HEK293 (cell line): ENCODE measurements at regions not wholly inside any gene's neighbourhood (a gene's known extent, or its start where the extent isn't known, plus 50 kb on each side); places are given as distances from the start of the nearest gene placed in this dataset.
A peak's percentile ranks its signal among the peaks of the same experiment; 100 is the strongest.

Experiments used
- CTCF ChIA-PET: fragments of 350-600 bp; formaldehyde crosslinking; extraction: SDS; loops from one replicate; lab custom pipeline; 2021; ENCODE audit warnings: antibody characterized with exemption; lab: Yijun Ruan, JAX
- POLR2A ChIA-PET: fragments of 300-600 bp; formaldehyde crosslinking; extraction: SDS; loops from one replicate; lab custom pipeline; 2020; ENCODE audit warnings: antibody characterized with exemption, inconsistent platforms; lab: Yijun Ruan, JAX
- H3K27ac ChIP-seq: fragments of 200-500 bp; sonication (Bioruptor generic); 2 replicates; pipeline ENCODE4 v1.5.1; 2014; ENCODE audit warnings: low read depth, low read length, control low read depth, inconsistent platforms; ENCODE audit errors: extremely low read depth
- H3K36me3 ChIP-seq, 2 experiments: fragments of 200-500 bp in 1 of 2; sonication (Bioruptor generic) in 1 of 2; 1 replicate in 1 of 2; 2 replicates in 1 of 2; pipeline ENCODE4 v1.5.1; 2014 to 2017; ENCODE audit warnings: inconsistent platforms in 2 of 2, low read length in 2 of 2; ENCODE audit not compliant: control insufficient read depth in 2 of 2, insufficient read depth in 1 of 2
- H3K4me1 ChIP-seq: fragments of 200-500 bp; sonication (Bioruptor generic); 2 replicates; pipeline ENCODE4 v1.5.1; 2014; ENCODE audit warnings: mild to moderate bottlenecking, low read length, inconsistent platforms; ENCODE audit not compliant: control insufficient read depth, insufficient read depth
- H3K4me3 ChIP-seq: 2 replicates; pipeline ENCODE4 v1.5.1; 2011; ENCODE audit warnings: low read depth, mild to moderate bottlenecking, control low read depth, low read length, moderate library complexity
- H3K9me3 ChIP-seq: fragments of 200-500 bp; sonication (Bioruptor generic); 2 replicates; pipeline ENCODE4 v1.5.1; 2014; ENCODE audit warnings: low read depth, low read length, inconsistent platforms; ENCODE audit not compliant: control insufficient read depth, insufficient read depth
- PRDM10 ChIP-seq: fragments of 450-650 bp; formaldehyde crosslinking; IDR thresholded peaks from 2 replicates; pipeline ENCODE4 v1.5.1; 2016; ENCODE audit warnings: missing biosample characterization, missing genetic modification characterization
- PRDM2 ChIP-seq: fragments of 450-650 bp; formaldehyde crosslinking; IDR thresholded peaks from 2 replicates; pipeline ENCODE4 v1.5.1; 2016; ENCODE audit warnings: missing biosample characterization, missing genetic modification characterization, borderline replicate concordance
- ZBTB20 ChIP-seq: fragments of 450-650 bp; formaldehyde crosslinking; IDR thresholded peaks from 2 replicates; pipeline ENCODE4 v1.5.1; 2016; ENCODE audit warnings: missing biosample characterization, missing genetic modification characterization
- ZBTB26 ChIP-seq: fragments of 450-650 bp; formaldehyde crosslinking; optimal IDR thresholded peaks from 2 replicates; pipeline ENCODE3; 2016; ENCODE audit warnings: missing biosample characterization, mild to moderate bottlenecking, missing genetic modification characterization
- ZBTB8A ChIP-seq: fragments of 450-650 bp; formaldehyde crosslinking; IDR thresholded peaks from 2 replicates; pipeline ENCODE4 v1.5.1; 2016; ENCODE audit warnings: missing biosample characterization, missing genetic modification characterization
- ZNF157 ChIP-seq: fragments of 450-650 bp; formaldehyde crosslinking; IDR thresholded peaks from 2 replicates; pipeline ENCODE4 v1.5.1; 2016; ENCODE audit warnings: missing biosample characterization, missing genetic modification characterization
- ZNF221 ChIP-seq: fragments of 450-650 bp; formaldehyde crosslinking; IDR thresholded peaks from 2 replicates; pipeline ENCODE4 v1.5.1; 2017; ENCODE audit warnings: missing biosample characterization, missing genetic modification characterization, borderline replicate concordance
- ZNF24 ChIP-seq: fragments of 450-650 bp; formaldehyde crosslinking; IDR thresholded peaks from 2 replicates; pipeline ENCODE4 v1.5.1; 2016; ENCODE audit warnings: missing biosample characterization, missing genetic modification characterization
- ZNF274 ChIP-seq, 2 experiments: fragments of 200-500 bp in 1 of 2; fragments of 450-650 bp in 1 of 2; sonication (Bioruptor generic) in 1 of 2; formaldehyde crosslinking in 1 of 2; IDR thresholded peaks; 2 replicates each; pipeline versions ENCODE4 v1.5.1 to v1.6.1; 2014 to 2016; ENCODE audit warnings: borderline replicate concordance in 1 of 2, inconsistent platforms in 1 of 2, low read length in 1 of 2, missing biosample characterization in 1 of 2, missing genetic modification characterization in 1 of 2
- ZNF335 ChIP-seq: fragments of 450-650 bp; formaldehyde crosslinking; conservative IDR thresholded peaks from 2 replicates; pipeline ENCODE4 v1.5.1; 2016; ENCODE audit warnings: missing biosample characterization, missing genetic modification characterization
- ZNF341 ChIP-seq: fragments of 450-650 bp; formaldehyde crosslinking; IDR thresholded peaks from 2 replicates; pipeline ENCODE4; 2016; ENCODE audit warnings: low read depth, missing biosample characterization, missing genetic modification characterization
- ZNF398 ChIP-seq: fragments of 450-650 bp; formaldehyde crosslinking; IDR thresholded peaks from 2 replicates; pipeline ENCODE4 v1.5.1; 2017; ENCODE audit warnings: missing biosample characterization, missing genetic modification characterization
- ZNF426 ChIP-seq: fragments of 450-650 bp; formaldehyde crosslinking; IDR thresholded peaks from 2 replicates; pipeline ENCODE4 v1.5.1; 2017; ENCODE audit warnings: missing biosample characterization, missing genetic modification characterization, mild to moderate bottlenecking, inconsistent platforms, moderate library complexity
- ZNF48 ChIP-seq: fragments of 450-650 bp; formaldehyde crosslinking; IDR thresholded peaks from 2 replicates; pipeline ENCODE4 v1.5.1; 2016; ENCODE audit warnings: missing biosample characterization, missing genetic modification characterization
- ZNF600 ChIP-seq: fragments of 450-650 bp; formaldehyde crosslinking; IDR thresholded peaks from 2 replicates; pipeline ENCODE4 v1.5.1; 2016; ENCODE audit warnings: missing biosample characterization, missing genetic modification characterization
- ZNF626 ChIP-seq: fragments of 450-650 bp; sonication (Bioruptor Pico); formaldehyde crosslinking; IDR thresholded peaks from 2 replicates; pipeline ENCODE4 v1.5.1; 2018; ENCODE audit warnings: missing biosample characterization, missing genetic modification characterization, inconsistent platforms

- Histone ChIP-seq H3K9me3 (no peaks in the 10 kb centered on the region), H3K36me3 (no peaks in the 10 kb centered on the region), H3K27ac (peak overlapping the region; percentile 20; the same call in 1 of the 2 replicates), H3K4me3 (peak overlapping the region; percentile 49), H3K4me1 (no peaks in the 10 kb centered on the region)
- ChIA-PET POLR2A (interaction anchor here (0.8 kb wide), 1 partner anchor 8 kb away, joined by 3 read pairs; no protein-coding TSS in a partner anchor), CTCF (interaction anchor here (0.5 to 2.1 kb wide), 22 partner anchors 8 to 1924 kb away, joined by 3 to 11 read pairs (median 3); no protein-coding TSS in a partner anchor)
- 0 out of 2 replicates have a peak, but pooled peaks have one; percentile 55 for TF ChIP-seq ZNF600 (tag by site-specific recombination)
- 0 out of 2 replicates have a peak, but pooled peaks have one; percentile 31 for TF ChIP-seq ZBTB8A (tag by site-specific recombination)
- no peak for TF ChIP-seq ZNF48 (tag by site-specific recombination)
- TF ChIP-seq ZNF398 (tag by site-specific recombination): no peak
- TF ChIP-seq ZNF24 (tag by site-specific recombination): no peak
- TF ChIP-seq ZNF341: 0 out of 2 replicates have a peak, but pooled peaks have one; percentile 10
- no peak for TF ChIP-seq ZNF626 (tag by site-specific recombination)
- no peak for TF ChIP-seq ZNF157 (tag by site-specific recombination)
- TF ChIP-seq ZBTB20 (tag by site-specific recombination): peak; percentile 51; the same call in 1 of the 2 replicates
- TF ChIP-seq ZNF274 (IDR thresholded peaks at IDR 0.05; ENCODE audit: low read length): no peak
- TF ChIP-seq ZNF274 (tag by site-specific recombination; IDR thresholded peaks at IDR 0.05; ENCODE audit: borderline replicate concordance): no peak
- no peak for TF ChIP-seq ZNF426 (tag by site-specific recombination)
- TF ChIP-seq ZBTB26 (tag by site-specific recombination): peak; percentile 14
- no peak for TF ChIP-seq ZNF221 (tag by site-specific recombination)
- peak; percentile 82 for TF ChIP-seq PRDM10 (tag by site-specific recombination)
- TF ChIP-seq PRDM2 (tag by site-specific recombination): no peak
- TF ChIP-seq ZNF335 (tag by site-specific recombination): peak; percentile 88
Measured at GRCh38 chr3:107928084-107928445, 162.8 kb downstream of the CD47 start.
